NCI-H2171 treated with DMSO at 0.1 percent for 48 hours (cell line): ENCODE measurements at regions not wholly inside any gene's neighbourhood (a gene's known extent, or its start where the extent isn't known, plus 50 kb on each side); places are given as distances from the start of the nearest gene placed in this dataset.
"Not testable (repeated sequence)": the region's sequence is repeated elsewhere in the genome, so short reads cannot be mapped to it uniquely, and the experiment has no call there.

Source experiments
- DNase-seq: peaks from one replicate; lab custom pipeline; 2025; lab: John Stamatoyannopoulos, UW

DNA sequence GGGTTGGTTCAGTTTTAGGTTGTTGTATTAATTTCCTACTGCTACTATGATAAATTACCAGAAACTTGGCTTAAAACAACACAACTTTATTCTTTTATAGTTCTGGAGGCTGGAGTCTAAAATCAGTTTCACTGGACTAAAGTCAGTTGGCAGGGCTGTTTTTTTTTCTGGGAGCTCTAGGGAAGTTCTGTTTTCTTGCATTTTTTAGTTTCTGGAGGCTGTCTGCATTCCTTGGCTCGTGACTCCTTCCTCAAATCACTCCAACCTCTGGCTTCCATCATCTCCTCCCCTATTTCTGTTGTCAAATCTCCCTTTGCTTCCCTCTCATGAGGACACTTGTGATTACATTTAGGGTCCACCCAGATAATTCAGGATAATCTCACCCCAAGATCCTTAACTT lies 51.3 kb upstream of the SUB1 start:
- DNase-seq: no peak

GRCh38 chr5:32531885-32532520 lies 53.4 kb upstream of the SUB1 start:
- DNase-seq: peak; percentile 75

GRCh38 chr5:32527321-32527720 lies 58.0 kb upstream of the SUB1 start:
- DNase-seq: not testable (repeated sequence)

- no peak for DNase-seq
These were observed 58.5 kb upstream of the SUB1 start for GRCh38 chr5:32526810-32527209.

DNA sequence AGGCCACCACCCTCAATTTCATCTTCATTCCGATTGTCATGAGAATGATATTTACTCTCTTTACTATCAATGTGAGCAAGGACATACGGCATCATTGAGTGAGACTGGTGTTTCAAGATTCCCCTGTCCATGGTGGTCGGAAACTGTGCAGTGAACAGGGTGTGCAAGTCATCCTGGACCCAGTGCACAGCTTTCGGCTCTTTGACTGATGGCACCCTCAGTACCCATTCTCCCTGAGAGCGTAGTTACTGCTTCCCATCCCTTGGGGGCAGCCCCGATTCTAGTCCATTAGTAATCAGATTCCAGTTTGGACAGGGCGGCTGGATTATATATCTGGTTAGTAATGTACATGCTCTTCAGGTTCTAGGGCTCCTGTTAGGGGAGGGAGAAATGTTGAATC lies 61.7 kb upstream of the SUB1 start:
- no peak for DNase-seq

GRCh38 chr5:32522429-32523143 lies 62.8 kb upstream of the SUB1 start:
- no peak for DNase-seq

DNA sequence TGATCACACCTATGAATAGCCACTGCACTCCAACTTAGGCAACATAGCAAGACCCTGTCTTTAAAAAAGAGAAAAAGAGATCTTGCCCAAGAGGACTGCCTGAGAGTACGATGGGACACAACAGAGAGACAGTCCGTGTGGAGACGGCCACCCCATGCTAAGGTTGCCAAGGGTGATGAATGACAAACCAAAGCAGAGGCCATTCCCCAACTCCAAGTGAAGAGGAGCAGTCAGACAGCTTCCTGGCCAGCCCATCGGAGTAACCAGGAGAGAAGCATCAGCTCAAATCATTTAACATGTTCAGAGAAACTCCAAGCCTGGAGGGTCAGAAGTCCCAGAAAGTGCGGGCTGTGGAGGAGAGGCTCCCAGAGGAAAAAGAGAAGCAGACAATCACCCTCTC lies 63.9 kb upstream of the SUB1 start:
- no peak for DNase-seq

DNA sequence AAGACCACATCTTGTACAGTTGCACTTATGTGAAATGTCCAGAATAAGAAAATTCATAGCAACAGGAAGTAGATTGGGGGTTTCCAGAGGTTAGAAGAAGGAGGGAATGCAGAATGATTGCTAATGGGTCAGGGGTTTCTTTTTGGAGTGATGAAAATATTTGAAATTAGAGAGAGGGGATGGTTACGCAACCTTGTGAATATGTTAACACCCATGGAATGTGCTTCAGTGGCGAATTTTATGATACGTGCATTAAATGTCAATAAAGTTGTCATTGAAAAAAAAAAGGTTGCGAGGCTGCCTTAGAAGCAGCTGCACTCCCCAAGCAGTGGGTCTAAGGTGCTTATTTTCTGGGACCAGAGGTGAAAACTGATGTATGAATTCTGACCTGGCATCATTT lies 64.4 kb upstream of the SUB1 start:
- no peak for DNase-seq

DNA sequence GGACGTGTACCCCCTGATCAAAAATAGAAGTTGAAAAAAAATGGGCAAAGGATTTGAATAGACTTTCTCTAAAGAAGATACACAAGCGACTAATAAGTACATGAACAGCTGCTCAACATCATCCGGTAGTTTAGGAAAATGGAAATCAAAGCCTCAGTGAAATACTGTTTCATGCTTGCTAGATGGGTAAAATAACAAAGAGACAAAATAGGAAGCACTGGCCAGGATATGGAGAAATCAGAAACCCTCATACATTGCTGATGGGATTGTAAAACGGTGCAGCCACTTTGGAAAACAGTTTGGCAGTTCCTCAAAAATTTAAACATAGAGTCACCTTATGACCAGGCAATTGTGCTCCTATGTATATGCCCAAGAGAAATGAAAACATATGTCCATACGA lies 65.0 kb upstream of the SUB1 start:
- DNase-seq: no peak

DNA sequence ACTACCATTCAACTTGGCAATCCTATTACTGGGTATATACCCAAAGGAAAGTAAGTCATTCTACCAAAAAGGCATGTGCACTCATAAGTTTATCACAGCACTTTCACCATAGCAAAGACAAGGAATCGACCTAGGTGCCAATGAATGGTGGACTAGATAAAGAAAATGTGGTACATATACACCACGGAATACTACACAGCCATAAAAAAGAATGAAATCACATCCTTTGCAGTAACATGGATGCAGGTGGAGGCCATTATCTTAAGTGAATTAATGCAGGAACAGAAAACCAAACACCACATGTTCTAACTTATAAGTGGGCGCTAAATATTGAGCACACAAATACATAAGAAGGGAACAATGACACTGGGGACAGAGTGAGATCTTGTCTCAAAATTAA lies 65.8 kb upstream of the SUB1 start:
- no peak for DNase-seq

DNA sequence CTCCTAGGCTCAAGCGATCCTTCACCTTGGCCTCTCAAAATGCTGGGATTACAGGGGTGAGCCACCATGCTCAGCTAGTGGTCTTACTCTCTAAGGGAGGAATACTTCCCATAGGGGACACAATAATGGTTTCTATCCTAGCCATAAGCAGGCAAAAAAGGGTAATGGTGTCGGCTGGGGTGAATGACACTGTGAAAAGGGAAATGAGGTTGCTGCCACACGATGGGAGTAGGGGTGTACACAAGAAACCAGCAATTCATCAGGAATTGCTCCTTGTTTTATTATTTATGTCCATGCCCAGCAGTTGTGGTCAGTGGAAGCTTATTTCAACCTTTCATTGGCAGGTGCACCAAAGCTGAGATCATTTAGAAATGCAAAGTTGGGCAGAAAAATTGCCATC lies 70.3 kb upstream of the ZFR start:
- no peak for DNase-seq

DNA sequence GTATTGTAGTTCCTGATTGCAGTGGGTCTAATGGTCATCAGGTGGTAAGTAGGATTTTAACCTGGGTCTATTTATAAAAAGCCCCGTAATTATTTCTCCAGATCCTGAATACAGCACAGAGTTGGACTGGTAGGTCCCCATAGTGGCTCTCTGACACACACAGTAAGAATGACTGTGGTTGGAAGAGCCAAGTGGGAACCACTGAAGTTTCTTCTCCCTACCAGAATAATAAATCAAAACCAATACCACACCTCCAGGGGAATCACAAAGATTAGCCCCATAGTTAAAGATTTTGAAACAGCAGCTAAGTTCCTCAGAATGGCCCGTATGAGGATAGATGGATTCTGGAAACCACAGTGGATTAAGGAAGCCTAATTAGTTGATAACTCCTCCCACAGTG lies 68.4 kb upstream of the ZFR start:
- DNase-seq: no peak

GRCh38 chr5:32511776-32512374 lies 67.3 kb upstream of the ZFR start:
- DNase-seq: no peak

GRCh38 chr5:32510860-32511259 lies 66.3 kb upstream of the ZFR start:
- no peak for DNase-seq

DNA sequence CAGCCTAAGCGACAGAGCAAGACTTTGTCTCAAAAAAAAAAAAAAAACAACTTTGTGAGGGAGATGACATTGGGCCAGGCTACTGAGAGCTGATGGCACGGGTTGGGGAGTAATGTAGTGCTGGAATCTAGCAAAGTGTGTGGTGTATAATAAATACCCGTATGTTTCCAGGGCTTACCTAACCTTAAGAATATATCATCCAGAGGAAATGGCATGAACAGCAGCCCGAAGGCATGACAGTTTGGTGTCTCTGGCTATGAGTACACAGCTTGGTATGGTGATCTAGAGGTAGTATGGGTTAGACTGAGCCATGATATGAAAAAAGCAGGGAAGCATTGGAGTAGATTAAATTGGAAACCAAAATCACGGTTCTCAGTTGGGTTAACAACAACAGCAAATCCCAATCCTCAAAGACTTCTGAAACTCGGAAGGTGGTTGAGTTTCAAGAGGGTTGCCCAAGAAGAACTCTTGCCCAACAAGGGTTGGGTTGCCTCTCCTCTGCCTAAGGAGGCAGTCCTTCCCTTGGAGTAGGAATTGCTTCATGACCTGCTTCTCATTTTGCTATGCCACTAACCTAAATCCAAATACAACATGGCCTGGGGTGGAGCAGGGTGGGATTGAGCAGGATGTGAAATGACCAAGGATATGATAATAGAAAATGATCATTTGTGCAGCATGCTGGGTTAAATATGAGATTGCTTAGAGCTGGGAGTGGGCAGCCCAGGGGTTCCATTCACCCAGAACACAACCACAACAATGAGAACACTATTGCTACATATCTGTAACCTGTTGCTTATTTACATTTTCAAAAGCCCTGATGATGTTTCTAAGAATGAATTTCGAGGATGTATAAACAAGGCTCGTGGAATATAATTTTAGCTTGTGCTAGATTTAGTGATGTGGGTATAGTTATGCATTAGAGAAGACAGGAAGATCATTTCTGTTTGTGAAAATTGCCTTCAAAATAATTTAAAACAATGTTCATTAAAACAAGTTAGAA lies 64.6 kb upstream of the ZFR start:
- no peak for DNase-seq

- DNase-seq: no peak
These were observed 63.3 kb upstream of the ZFR start for GRCh38 chr5:32507738-32508434.

- no peak for DNase-seq
These were observed 62.3 kb upstream of the ZFR start for GRCh38 chr5:32506799-32507198.

- peak; percentile 75 for DNase-seq
These were observed 61.7 kb upstream of the ZFR start for GRCh38 chr5:32506201-32506661.

DNA sequence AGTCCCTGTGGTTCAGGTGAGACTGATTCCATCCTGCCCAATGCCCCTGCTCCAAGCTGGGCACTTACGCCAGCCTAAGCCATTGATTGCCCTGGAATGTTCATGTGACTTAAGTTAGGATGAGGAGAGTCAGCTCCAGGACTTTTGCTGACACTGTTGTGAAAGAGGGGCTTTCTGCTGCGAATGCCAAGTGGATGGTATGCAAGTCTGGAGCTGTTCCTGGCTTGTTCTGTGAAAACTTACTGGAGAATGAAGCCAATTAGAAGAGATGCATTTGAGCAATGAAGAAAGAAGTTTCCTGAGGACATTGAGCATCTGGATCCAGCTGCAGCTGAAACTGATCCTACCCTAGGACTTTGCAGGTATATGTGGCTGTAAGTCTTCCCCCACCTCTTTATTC lies 61.2 kb upstream of the ZFR start:
- peak; percentile 94 for DNase-seq

DNA sequence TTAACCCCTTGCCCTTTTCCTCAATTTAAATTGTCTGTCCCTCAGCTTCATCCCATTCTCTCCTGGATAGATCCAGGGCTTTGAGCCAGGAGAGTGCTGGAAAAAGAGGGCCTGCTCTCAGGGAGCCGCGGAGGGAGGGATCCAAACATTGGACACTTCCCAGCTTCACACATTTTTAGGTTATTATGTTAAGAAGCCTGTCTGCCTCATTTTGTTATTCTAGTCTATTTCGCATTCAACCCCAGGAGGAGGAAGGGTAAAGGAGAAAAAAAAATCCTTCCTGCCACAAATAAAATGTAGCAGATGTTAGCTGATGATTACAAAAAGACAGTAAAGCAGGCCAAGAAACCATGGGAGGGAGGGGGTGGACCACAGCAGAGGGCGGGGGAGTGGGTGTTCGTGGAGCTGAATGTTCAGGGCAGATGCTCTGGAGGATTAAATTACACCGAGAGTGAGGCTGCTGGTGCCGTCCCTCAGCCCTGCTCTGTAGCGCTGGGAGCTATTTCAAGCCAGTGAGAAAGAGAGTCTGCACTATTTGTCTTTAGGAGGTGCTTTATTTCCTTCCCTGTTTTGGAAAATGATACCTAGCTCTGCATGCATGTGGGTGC lies 60.6 kb upstream of the ZFR start:
- DNase-seq: peak; percentile 100

- no peak for DNase-seq
These were observed 59.9 kb upstream of the ZFR start for GRCh38 chr5:32504329-32504988.
